ENCODE measurements at regions not wholly inside any gene's neighbourhood (a gene's known extent, or its start where the extent isn't known, plus 50 kb on each side); places are given as distances from the start of the nearest gene placed in this dataset.

GRCh38 chr1:234661317-234661928 lies 51.4 kb upstream of the IRF2BP2 start:
- TF ChIP-seq REST (IDR thresholded peaks at IDR 0.05; ENCODE audit: insufficient replicate concordance, low read depth) (no peak), CTCF (IDR thresholded peaks at IDR 0.05; ENCODE audit: insufficient read depth, low read length) (no peak), GABPA (IDR thresholded peaks at IDR 0.05; ENCODE audit: low read depth) (no peak)

Measured in HL-60 (cell line).